ENCODE measurements at regions not wholly inside any gene's neighbourhood (a gene's known extent, or its start where the extent isn't known, plus 50 kb on each side); places are given as distances from the start of the nearest gene placed in this dataset.

DNA sequence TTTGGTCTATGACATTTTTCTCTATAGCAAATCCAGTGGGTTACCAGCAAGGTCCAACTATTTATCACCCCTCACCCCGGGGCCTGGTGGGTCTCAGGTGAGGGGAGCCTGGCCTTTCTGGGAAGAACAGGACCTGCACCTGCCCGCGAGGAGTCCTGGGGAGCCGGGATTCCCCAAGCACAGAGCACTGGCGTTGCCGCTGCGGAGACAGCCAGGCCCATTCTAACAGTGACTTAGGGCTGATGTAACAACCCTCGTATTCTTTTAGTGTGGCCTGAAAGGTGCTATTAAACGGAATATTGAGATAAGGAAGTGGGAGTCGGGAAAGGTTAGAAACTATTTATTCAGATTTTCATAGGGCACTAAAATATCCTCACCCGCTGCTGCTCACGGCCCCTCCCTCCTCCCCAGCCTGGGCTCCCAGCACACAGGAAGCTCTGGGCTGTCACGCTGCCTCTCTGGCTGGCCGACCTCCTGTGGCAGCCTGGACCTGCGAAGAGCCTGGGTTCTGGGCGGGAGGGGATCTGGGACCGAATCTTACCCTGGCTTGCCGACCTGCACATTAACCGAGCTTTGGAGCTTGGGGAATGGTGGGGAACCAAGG, 141.2 kb downstream of the MIAT start:
- Mint-ChIP-seq H3K4me3 (no peak overlapping the region), H3K27ac (no peak overlapping the region), H3K9me3 (no peaks in the 10 kb centered on the region), H3K27me3 (ENCODE audit: insufficient read depth) (no peaks in the 10 kb centered on the region), H3K36me3 (ENCODE audit: low read depth) (no peaks in the 10 kb centered on the region), H3K4me1 (ENCODE audit: low read depth) (no peaks in the 10 kb centered on the region)
- DNase-seq (ENCODE audit: low spot score): no peak
- intact Hi-C loops (cut with micrococcal nuclease): no loop called here

DNA sequence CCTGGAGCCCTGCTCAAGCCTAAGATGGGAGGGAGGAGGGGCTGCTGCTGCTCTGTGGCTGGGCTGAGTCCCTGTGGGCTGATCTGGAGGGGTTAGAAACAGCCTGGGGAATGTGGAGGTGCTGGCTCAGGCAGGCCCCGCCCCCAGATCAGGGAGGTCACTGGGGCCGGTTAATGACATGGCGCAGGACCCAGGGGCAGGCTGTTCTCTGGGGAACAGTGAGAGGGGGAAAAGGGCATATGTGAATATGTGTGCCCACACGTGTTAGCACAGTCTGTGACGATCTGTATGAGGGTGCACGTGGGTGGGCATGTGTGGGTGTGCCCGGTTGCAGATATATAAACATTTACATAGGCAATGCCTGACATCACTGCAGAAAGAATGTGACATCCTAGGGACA, 143.5 kb downstream of the MIAT start:
- Mint-ChIP-seq H3K4me3 (no peak overlapping the region), H3K27ac (no peak overlapping the region), H3K4me1 (ENCODE audit: low read depth) (no peaks in the 10 kb centered on the region), H3K9me3 (no peaks in the 10 kb centered on the region), H3K36me3 (ENCODE audit: low read depth) (no peaks in the 10 kb centered on the region), H3K27me3 (ENCODE audit: insufficient read depth) (no peaks in the 10 kb centered on the region)
- no peak for DNase-seq (ENCODE audit: low spot score)
- intact Hi-C loops (cut with micrococcal nuclease): no loop called here

DNA sequence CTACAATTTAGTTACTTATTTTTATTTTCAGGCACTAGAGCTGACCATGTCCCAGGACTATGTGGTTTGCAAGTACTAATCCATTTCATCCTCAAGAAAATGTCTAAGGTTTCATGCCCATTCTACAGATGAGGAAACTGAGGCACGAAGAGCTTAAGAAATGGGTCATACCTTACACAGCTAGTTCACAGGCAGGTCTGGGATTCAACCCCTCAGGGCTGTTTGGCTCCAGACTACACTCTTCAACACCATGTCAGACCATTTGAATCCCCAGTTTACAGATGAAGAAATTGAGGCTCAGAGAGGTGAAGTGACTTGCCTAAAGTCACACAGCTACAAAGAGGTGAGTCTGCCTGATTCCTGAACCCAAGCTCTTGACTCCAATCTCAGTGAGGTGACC, 144.1 kb downstream of the MIAT start:
- Mint-ChIP-seq H3K27me3 (ENCODE audit: insufficient read depth) (no peaks in the 10 kb centered on the region), H3K36me3 (ENCODE audit: low read depth) (no peaks in the 10 kb centered on the region), H3K4me3 (no peak overlapping the region), H3K27ac (no peak overlapping the region), H3K4me1 (ENCODE audit: low read depth) (no peaks in the 10 kb centered on the region), H3K9me3 (no peaks in the 10 kb centered on the region)
- intact Hi-C loops (cut with micrococcal nuclease): no loop called here
- no peak for DNase-seq (ENCODE audit: low spot score)

DNA sequence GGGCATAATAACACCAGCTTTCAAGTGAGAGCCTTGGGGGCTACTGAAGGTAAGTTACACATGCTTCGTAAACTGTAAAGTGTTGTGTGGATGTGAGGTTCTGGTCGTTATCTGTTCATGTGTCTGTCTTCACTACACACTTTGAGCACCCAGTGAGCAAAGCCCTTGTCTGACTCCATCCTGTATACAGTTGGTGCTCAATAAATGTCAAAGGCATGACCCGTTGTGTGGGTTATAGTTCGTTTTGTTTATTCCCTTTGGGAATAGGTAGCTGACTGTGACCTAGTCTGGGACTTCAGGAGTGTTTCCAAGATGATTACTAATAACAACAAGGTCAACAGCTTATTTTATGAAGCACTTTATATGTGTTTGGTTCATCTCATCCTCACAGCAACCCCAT, 146.9 kb downstream of the MIAT start:
- Mint-ChIP-seq H3K9me3 (no peaks in the 10 kb centered on the region), H3K27ac (no peak overlapping the region), H3K36me3 (ENCODE audit: low read depth) (no peaks in the 10 kb centered on the region), H3K4me3 (no peak overlapping the region), H3K4me1 (ENCODE audit: low read depth) (no peaks in the 10 kb centered on the region), H3K27me3 (ENCODE audit: insufficient read depth) (no peaks in the 10 kb centered on the region)
- intact Hi-C loops (cut with micrococcal nuclease): no loop called here
- DNase-seq (ENCODE audit: low spot score): no peak

DNA sequence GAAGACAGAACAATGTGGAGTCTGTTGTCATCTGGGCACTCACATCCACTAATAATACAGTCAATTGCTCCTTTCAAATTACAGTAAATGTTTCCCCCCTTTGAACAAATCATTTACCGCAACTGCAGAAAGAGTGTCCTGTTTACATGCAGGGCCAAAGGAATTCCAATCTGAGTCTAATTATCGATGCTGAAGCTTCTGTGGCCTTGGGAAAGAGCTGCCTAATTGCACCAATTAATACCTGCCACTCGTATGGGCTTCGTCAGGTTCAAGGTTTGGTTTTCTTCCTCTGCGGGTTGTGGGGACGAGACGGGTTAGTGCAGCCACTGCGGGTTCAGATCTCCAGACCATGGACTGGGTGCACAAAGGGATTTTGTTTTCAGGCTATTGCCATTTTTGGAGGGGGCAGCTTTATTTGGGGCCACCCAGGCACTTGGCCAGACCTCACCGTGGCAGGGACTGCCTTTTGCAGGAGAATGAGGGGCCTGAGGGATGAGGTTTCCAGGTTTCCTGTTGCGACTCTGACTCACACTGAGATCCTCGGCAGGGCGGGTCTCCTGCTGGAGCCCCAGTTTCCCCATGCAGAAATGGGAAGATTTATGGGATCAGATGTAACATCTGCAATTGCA, 147.6 kb downstream of the MIAT start:
- no peak for DNase-seq (ENCODE audit: low spot score)
- Mint-ChIP-seq H3K36me3 (ENCODE audit: low read depth) (no peaks in the 10 kb centered on the region), H3K27ac (no peak overlapping the region), H3K4me3 (no peak overlapping the region), H3K4me1 (ENCODE audit: low read depth) (no peaks in the 10 kb centered on the region), H3K9me3 (no peaks in the 10 kb centered on the region), H3K27me3 (ENCODE audit: insufficient read depth) (no peaks in the 10 kb centered on the region)
- intact Hi-C loops (cut with micrococcal nuclease): no loop called here

DNA sequence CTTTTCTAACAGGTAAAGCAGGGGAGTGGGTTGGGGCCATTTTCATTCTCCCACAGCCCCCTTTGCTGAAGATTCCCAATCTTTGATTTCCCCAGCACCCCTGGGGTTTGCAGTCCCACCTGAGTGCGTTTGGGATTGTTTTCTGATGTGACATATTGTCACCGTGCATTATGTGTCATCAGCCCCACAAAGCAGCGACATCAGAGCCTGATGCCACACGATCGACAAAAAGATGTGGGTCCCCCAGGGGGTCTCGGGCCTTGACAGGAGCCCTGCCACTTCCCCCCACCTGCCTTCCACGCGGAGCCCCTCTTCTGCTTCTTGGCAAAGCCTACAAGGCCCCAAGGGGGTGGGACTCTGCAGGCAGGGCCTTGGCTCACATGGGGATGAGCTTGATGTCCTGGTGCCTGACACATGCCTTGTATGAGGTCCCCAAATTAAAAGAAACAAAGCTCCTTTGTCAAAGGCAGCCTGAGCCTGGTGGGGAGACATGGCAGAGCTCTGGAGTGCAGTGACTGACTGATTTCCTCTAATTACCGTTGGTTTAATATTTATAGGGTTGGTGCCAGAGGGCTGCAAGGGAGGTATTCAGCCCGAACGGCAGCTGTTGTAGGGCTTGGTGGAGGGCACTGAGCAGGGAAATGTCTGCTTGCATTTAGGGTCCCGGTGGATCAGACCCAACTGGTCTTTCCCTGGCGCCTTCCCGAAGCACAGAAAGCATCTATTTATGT, 149.2 kb downstream of the MIAT start:
- H3K9me3 Mint-ChIP-seq: no peaks in the 10 kb centered on the region
- H3K4me3 Mint-ChIP-seq: no peak overlapping the region
- H3K36me3 Mint-ChIP-seq (ENCODE audit: low read depth): no peaks in the 10 kb centered on the region
- no peak for DNase-seq (ENCODE audit: low spot score)
- H3K27ac Mint-ChIP-seq: no peak overlapping the region
- H3K4me1 Mint-ChIP-seq (ENCODE audit: low read depth): no peaks in the 10 kb centered on the region
- intact Hi-C loops (cut with micrococcal nuclease): no loop called here
- H3K27me3 Mint-ChIP-seq (ENCODE audit: insufficient read depth): no peaks in the 10 kb centered on the region

DNA sequence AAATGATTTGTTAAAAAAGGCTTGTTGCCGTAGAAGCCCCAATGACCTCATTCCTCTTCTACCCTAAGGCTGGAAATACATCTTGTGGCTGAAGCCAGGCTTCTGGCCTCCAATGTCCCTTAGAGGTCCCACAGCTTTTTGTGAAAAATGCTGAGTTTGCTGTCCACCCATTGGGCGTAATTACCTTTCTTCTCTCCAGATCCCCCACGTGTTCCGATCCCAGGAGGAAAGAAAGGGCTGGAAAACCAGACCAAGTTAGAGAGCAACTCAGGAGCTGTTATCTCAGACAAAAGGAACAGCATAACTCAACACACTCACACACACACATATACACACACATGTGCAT, 154.2 kb downstream of the MIAT start:
- H3K4me3 Mint-ChIP-seq: no peak overlapping the region
- H3K27ac Mint-ChIP-seq: no peak overlapping the region
- no peaks in the 10 kb centered on the region for H3K36me3 Mint-ChIP-seq (ENCODE audit: low read depth)
- H3K4me1 Mint-ChIP-seq (ENCODE audit: low read depth): no peaks in the 10 kb centered on the region
- no peaks in the 10 kb centered on the region for H3K27me3 Mint-ChIP-seq (ENCODE audit: insufficient read depth)
- no peaks in the 10 kb centered on the region for H3K9me3 Mint-ChIP-seq
- no peak for DNase-seq (ENCODE audit: low spot score)
- intact Hi-C loops (cut with micrococcal nuclease): no loop called here

DNA sequence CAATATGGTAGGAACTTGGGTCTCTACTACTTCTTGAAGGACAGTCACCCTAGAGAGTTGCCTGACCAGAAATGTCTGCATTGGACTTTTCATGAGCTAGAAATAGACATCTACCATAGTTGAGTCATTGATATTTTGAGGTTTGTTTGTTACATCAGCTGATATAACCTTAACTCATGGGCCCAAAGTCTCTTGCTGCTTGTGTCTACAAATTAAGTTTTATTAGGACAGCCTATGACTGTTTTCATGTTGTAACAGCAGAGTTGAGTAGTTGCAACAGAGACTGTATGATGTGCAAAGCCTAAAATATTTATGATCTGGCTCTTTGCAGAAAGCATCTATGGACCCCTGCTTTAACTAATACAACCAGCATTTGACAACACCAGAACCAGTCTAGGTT, 155.3 kb downstream of the MIAT start:
- Mint-ChIP-seq H3K4me3 (no peak overlapping the region), H3K27me3 (ENCODE audit: insufficient read depth) (no peaks in the 10 kb centered on the region), H3K9me3 (peaks cover 7% of the 10 kb centered on the region), H3K27ac (no peak overlapping the region), H3K4me1 (ENCODE audit: low read depth) (no peaks in the 10 kb centered on the region), H3K36me3 (ENCODE audit: low read depth) (no peaks in the 10 kb centered on the region)
- no peak for DNase-seq (ENCODE audit: low spot score)
- intact Hi-C loops (cut with micrococcal nuclease): no loop called here

DNA sequence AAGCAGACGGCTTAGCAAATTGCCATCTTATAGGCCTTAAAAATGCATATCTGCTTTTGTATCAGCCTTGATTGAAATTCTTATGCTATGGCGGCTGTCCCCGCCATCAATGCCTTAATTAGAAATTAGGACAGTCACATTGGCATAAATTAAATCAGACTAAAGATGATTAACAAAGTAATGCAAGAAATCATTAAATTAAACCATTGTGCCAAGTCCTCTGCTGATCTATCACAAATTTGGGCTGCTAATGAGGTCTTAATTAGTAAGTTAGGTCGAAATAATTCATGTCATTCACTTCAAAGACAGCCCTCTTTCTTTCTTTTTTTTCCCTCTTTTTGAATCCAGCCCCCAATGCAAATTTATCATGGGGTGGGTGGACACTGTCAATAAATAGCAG, 159.3 kb downstream of the MIAT start:
- Mint-ChIP-seq H3K27me3 (ENCODE audit: insufficient read depth) (no peaks in the 10 kb centered on the region), H3K9me3 (peaks cover 12% of the 10 kb centered on the region), H3K4me3 (no peak overlapping the region), H3K27ac (no peak overlapping the region), H3K4me1 (ENCODE audit: low read depth) (no peaks in the 10 kb centered on the region), H3K36me3 (ENCODE audit: low read depth) (no peaks in the 10 kb centered on the region)
- intact Hi-C loops (cut with micrococcal nuclease): no loop called here
- DNase-seq (ENCODE audit: low spot score): no peak

DNA sequence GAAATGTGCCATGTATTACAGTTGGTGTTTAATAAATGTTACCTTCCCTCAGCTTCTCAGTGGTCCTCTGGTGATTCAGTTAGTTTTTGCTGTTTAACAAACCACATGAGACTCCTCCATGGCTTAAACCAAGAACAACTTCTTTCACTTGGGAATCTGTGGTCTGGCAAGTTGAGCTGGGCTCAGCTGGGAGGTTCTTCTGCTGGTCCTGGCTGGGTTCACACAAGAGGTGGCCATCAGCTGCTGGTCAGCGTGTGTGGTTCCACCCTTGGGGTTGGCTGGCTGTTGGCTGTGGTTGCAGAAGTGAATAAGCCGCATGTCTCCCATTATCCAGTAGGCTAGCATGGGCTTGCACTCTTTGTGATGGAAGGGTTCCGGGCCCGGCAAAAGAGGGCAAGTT, 160.5 kb downstream of the MIAT start:
- H3K4me1 Mint-ChIP-seq (ENCODE audit: low read depth): no peaks in the 10 kb centered on the region
- H3K27ac Mint-ChIP-seq: no peak overlapping the region
- no peaks in the 10 kb centered on the region for H3K27me3 Mint-ChIP-seq (ENCODE audit: insufficient read depth)
- no peak for DNase-seq (ENCODE audit: low spot score)
- no peak overlapping the region for H3K4me3 Mint-ChIP-seq
- no peaks in the 10 kb centered on the region for H3K36me3 Mint-ChIP-seq (ENCODE audit: low read depth)
- peaks cover 12% of the 10 kb centered on the region for H3K9me3 Mint-ChIP-seq
- intact Hi-C loops (cut with micrococcal nuclease): no loop called here

DNA sequence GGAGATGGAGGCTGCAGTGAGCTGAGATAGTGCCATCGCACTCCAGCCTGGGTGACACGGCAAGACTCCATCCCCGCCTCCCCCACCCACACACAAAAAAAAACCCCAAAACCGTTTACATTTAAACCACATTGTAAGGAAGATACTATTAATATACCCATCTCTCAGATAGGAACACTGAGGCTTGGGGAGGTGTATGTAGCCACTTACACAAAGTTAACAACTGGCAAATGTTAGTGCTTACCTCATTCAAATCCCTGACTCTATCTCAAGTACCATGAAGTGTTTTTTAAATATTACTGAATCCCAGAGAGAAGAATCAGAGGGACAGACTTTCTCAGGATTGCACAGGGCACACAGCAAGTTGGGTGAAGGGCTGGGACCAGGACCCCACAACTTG, 164.5 kb downstream of the MIAT start:
- Mint-ChIP-seq H3K4me1 (ENCODE audit: low read depth) (no peaks in the 10 kb centered on the region), H3K27me3 (ENCODE audit: insufficient read depth) (no peaks in the 10 kb centered on the region), H3K27ac (no peak overlapping the region), H3K36me3 (ENCODE audit: low read depth) (no peaks in the 10 kb centered on the region), H3K4me3 (no peak overlapping the region), H3K9me3 (peaks cover 11% of the 10 kb centered on the region)
- no peak for DNase-seq (ENCODE audit: low spot score)
- intact Hi-C loops (cut with micrococcal nuclease): no loop called here

DNA sequence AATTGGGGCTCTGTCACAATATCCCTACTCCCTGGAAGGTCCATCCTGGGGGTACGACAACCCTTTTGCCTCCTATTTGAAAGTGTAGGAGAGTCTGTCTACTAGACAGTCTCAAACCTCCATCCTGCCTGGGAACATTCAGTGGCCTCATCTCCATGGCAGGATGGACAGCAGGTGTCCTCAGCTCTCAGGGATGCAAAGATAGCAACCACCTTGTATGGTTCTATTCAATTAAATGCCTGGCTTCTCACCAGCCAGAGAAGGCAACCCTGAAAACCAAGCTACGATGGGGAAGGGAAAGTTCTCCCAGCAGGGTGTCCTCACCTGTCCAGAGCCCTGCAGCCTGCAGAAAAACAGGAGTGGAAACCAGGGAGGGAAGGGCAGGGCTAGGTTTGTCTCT, 164.9 kb downstream of the MIAT start:
- no peaks in the 10 kb centered on the region for H3K36me3 Mint-ChIP-seq (ENCODE audit: low read depth)
- intact Hi-C loops (cut with micrococcal nuclease): no loop called here
- peaks cover 6% of the 10 kb centered on the region for H3K9me3 Mint-ChIP-seq
- no peaks in the 10 kb centered on the region for H3K27me3 Mint-ChIP-seq (ENCODE audit: insufficient read depth)
- no peak overlapping the region for H3K27ac Mint-ChIP-seq
- H3K4me3 Mint-ChIP-seq: no peak overlapping the region
- DNase-seq (ENCODE audit: low spot score): no peak
- H3K4me1 Mint-ChIP-seq (ENCODE audit: low read depth): no peaks in the 10 kb centered on the region

DNA sequence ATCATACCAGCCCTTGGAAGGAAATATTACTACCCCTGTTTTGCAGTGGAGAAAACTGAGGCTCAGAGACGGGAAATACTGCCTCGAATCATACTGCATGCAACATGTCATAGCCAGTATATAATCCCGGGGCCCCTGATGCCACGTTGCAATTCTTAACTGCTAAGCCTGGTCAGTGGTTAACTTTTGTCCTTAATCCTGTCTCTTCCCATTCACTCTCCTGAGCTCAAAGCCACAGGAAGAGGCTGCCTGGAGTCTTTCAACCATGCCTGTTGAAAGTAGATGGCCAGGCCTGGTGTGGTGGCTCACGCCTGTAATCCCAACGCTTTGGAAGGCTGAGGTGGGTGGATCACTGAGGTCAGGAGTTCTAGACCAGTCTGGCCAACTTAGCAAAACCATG, 166.6 kb downstream of the MIAT start:
- Mint-ChIP-seq H3K4me3 (no peak overlapping the region), H3K36me3 (ENCODE audit: low read depth) (no peaks in the 10 kb centered on the region), H3K9me3 (no peaks in the 10 kb centered on the region), H3K27ac (no peak overlapping the region), H3K4me1 (ENCODE audit: low read depth) (no peaks in the 10 kb centered on the region), H3K27me3 (ENCODE audit: insufficient read depth) (no peaks in the 10 kb centered on the region)
- intact Hi-C loops (cut with micrococcal nuclease): no loop called here
- no peak for DNase-seq (ENCODE audit: low spot score)
